ENCODE measurements at regions not wholly inside any gene's neighbourhood (a gene's known extent, or its start where the extent isn't known, plus 50 kb on each side); places are given as distances from the start of the nearest gene placed in this dataset.

DNA sequence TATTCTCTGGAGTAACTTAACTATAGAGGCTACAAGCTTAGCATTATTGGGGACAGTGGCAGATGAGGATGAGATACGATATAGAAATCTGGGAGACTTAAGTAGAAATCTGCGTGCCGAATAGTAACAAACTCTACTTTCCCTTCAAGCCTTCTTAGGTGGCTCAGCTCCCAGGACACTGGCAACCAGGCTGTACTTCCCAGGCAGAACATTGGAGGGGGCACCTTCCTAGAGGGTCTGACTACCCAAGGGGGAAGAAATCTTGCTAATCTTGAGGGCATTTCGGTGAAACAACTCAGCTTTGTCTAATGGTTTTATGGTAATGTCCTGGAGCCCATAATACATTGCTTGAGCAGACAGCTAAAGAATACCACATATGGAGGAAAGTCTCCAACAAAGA, 126.2 kb upstream of the DTNA start:
- Histone ChIP-seq H3K4me1 (ENCODE audit: control insufficient read depth, insufficient read depth, low read length) (no peaks in the 10 kb centered on the region), H3K4me3 (ENCODE audit: low read length) (no peak overlapping the region), H3K27me3 (ENCODE audit: control insufficient read depth, insufficient read depth, low read length) (no peaks in the 10 kb centered on the region), H3K9me3 (ENCODE audit: control insufficient read depth, low read length) (no peaks in the 10 kb centered on the region), H3K36me3 (ENCODE audit: control insufficient read depth, insufficient read depth, low read length) (no peaks in the 10 kb centered on the region), H3K9ac (ENCODE audit: low read length) (no peak overlapping the region)

DNA sequence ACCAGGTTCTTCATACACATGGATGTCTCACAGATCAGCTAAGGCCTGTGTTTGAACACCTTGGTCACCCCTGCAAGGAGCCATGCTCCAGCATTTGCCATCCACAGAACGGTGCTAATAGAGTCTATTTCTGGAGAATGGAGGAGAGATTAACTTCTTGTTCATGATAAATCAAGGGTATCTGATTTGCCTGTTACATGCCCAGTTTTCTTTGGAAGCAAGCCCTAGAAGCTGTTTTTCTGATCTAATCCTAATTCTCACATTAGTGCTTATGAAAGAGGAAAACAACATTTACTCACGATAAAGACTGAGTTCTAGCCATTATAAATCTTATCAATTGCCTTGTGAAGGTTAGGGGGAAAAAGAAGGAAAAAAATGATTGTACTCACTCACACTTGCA, 119.6 kb upstream of the DTNA start:
- H3K36me3 ChIP-seq (ENCODE audit: control insufficient read depth, insufficient read depth, low read length) = no peaks in the 10 kb centered on the region
- H3K4me3 ChIP-seq (ENCODE audit: low read length) = no peak overlapping the region
- H3K9ac ChIP-seq (ENCODE audit: low read length) = no peak overlapping the region
- H3K27me3 ChIP-seq (ENCODE audit: control insufficient read depth, insufficient read depth, low read length) = no peaks in the 10 kb centered on the region
- no peaks in the 10 kb centered on the region for H3K4me1 ChIP-seq (ENCODE audit: control insufficient read depth, insufficient read depth, low read length)
- no peaks in the 10 kb centered on the region for H3K9me3 ChIP-seq (ENCODE audit: control insufficient read depth, low read length)

DNA sequence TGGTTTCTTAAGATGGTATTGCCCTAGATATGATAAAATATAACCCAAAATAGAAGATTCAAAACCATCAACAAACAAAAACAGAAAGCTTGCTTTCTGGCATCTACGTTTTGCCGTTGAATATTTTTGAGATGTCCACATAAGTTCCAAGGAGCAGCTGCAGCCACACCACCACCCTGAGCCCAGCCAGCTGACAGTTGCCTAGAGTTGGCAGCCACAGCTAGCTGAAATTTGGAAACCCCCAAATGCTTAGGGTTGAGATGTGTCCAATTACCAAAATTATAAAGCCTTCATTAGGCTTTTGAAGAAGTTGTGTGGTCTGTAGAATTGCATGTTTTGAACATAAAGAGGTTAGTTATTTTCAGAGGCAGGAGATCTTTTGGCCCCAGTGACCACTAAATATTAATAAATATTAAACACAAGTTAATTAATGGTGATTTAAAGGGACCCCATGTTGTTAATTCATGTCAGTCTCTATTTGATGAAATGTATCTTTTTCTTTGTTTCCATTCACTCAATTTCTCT, 118.1 kb upstream of the DTNA start:
- H3K4me3 ChIP-seq (ENCODE audit: low read length) = no peak overlapping the region
- H3K4me1 ChIP-seq (ENCODE audit: control insufficient read depth, insufficient read depth, low read length) = no peaks in the 10 kb centered on the region
- no peaks in the 10 kb centered on the region for H3K9me3 ChIP-seq (ENCODE audit: control insufficient read depth, low read length)
- no peaks in the 10 kb centered on the region for H3K36me3 ChIP-seq (ENCODE audit: control insufficient read depth, insufficient read depth, low read length)
- no peak overlapping the region for H3K9ac ChIP-seq (ENCODE audit: low read length)
- no peaks in the 10 kb centered on the region for H3K27me3 ChIP-seq (ENCODE audit: control insufficient read depth, insufficient read depth, low read length)

DNA sequence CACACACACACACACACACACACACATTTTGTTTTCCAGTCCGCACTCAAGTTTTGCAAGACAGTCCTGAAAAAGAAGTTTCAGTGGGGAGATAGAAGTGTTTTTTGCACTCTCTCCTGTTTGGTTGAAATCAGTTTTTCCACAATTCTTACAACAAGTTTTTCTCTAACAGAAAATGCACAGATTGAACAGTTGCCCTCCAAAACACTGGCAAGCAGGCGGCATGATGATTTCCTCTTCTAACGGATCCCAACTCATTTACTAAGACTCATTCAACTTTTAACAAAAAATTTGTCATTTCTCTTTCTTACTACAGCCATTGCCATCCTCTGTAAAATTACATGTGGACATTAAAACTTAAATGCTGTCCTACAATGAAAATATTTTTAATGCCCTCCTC, 117.6 kb upstream of the DTNA start:
- Histone ChIP-seq H3K9ac (ENCODE audit: low read length) (no peak overlapping the region), H3K4me1 (ENCODE audit: control insufficient read depth, insufficient read depth, low read length) (no peaks in the 10 kb centered on the region), H3K9me3 (ENCODE audit: control insufficient read depth, low read length) (no peaks in the 10 kb centered on the region), H3K36me3 (ENCODE audit: control insufficient read depth, insufficient read depth, low read length) (no peaks in the 10 kb centered on the region), H3K27me3 (ENCODE audit: control insufficient read depth, insufficient read depth, low read length) (no peaks in the 10 kb centered on the region), H3K4me3 (ENCODE audit: low read length) (no peak overlapping the region)

DNA sequence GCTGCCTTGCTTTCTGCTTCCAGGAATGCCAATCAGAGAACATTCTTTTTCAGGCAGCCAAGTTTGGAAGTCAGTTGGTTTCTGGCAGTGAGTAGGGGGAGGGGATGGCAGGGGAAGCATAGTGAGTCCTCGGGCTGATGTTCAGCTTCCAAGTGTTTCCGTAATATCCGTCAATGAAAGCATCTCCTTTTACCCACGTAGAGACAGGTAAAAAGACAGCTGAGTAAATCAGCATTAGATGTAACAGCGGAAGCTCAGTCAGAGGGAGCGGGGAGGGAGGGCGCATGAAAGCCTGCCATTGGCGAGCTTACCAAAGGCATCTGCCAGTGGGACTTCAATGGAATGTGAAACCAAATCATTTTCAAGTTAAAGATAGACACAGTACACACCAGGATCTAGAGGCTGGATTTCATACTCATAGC, 117.1 kb upstream of the DTNA start:
- H3K4me3 ChIP-seq (ENCODE audit: low read length) = no peak overlapping the region
- no peaks in the 10 kb centered on the region for H3K36me3 ChIP-seq (ENCODE audit: control insufficient read depth, insufficient read depth, low read length)
- H3K9me3 ChIP-seq (ENCODE audit: control insufficient read depth, low read length) = no peaks in the 10 kb centered on the region
- H3K27me3 ChIP-seq (ENCODE audit: control insufficient read depth, insufficient read depth, low read length) = no peaks in the 10 kb centered on the region
- H3K4me1 ChIP-seq (ENCODE audit: control insufficient read depth, insufficient read depth, low read length) = no peaks in the 10 kb centered on the region
- no peak overlapping the region for H3K9ac ChIP-seq (ENCODE audit: low read length)

DNA sequence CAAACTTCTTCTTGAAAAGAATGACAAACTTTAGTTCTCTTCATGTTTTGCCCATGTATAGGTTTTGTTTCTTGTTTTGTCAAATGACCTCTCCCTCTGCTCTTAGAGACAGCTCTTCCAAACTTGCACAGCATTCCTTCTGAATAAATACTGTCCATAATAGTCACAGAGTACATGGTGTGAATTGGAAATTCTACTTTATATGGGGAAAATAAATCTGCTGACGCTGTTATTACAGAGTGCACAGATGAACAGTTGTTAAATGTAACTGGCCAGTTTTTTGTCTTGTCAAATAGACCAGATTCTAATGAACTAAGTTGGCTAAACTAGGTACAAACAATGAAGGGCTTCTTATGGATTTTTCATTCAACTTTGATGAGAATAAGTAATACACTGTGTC, 115.8 kb upstream of the DTNA start:
- no peak overlapping the region for H3K4me3 ChIP-seq (ENCODE audit: low read length)

DNA sequence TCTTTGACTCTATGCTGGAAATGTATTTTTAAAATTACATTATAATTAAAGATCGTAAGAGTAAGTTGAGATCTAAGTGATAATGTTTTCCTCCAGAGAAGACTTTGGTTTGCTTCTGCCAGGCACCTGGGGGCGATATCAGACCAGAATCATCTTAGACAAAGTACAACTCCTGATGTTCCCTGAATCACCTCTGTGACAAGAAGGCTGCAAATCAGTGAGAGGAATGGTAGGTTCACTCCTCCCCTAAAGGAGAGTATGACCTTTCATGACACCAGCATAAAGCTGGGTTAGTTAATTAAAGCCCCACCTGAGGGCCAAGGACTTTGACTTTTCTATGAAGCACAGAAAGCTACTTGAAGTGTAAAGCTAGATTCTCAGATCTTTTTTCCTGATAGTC, 114.4 kb upstream of the DTNA start:
- Histone ChIP-seq H3K9me3 (ENCODE audit: control insufficient read depth, low read length) (no peaks in the 10 kb centered on the region), H3K27me3 (ENCODE audit: control insufficient read depth, insufficient read depth, low read length) (no peaks in the 10 kb centered on the region), H3K4me1 (ENCODE audit: control insufficient read depth, insufficient read depth, low read length) (no peaks in the 10 kb centered on the region), H3K9ac (ENCODE audit: low read length) (no peak overlapping the region), H3K4me3 (ENCODE audit: low read length) (no peak overlapping the region), H3K36me3 (ENCODE audit: control insufficient read depth, insufficient read depth, low read length) (no peaks in the 10 kb centered on the region)

More for the DNA sequence above, 115.8 kb upstream of the DTNA start:
- Histone ChIP-seq H3K27me3 (ENCODE audit: control insufficient read depth, insufficient read depth, low read length) (no peaks in the 10 kb centered on the region), H3K9me3 (ENCODE audit: control insufficient read depth, low read length) (no peaks in the 10 kb centered on the region), H3K36me3 (ENCODE audit: control insufficient read depth, insufficient read depth, low read length) (no peaks in the 10 kb centered on the region), H3K9ac (ENCODE audit: low read length) (no peak overlapping the region), H3K4me1 (ENCODE audit: control insufficient read depth, insufficient read depth, low read length) (no peaks in the 10 kb centered on the region)

DNA sequence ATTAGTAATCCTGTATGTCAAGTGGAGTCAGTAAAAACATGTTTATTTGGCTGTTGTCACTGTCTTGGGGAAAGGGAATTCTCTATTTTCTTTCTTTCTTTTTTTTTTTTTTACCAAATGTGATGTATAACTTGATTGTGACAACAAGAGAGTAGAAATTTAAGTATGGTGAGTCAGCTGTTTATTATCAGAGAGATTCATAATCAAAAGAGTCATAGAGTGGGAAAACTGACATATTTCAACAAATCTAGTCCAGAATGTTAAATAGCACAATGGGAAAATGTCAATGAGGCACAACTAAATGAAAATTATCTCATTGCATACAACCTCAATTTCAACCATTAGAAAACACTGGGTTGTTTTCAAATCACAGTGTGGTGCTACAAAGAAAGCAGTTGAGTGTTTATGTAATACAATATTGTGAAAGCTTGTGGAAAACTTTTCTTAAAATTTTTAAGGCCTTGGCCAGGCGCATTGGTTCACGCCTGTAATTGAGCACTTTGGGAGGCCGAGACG, 111.9 kb upstream of the DTNA start:
- Histone ChIP-seq H3K27me3 (ENCODE audit: control insufficient read depth, insufficient read depth, low read length) (no peaks in the 10 kb centered on the region), H3K4me1 (ENCODE audit: control insufficient read depth, insufficient read depth, low read length) (no peaks in the 10 kb centered on the region), H3K9ac (ENCODE audit: low read length) (no peak overlapping the region), H3K9me3 (ENCODE audit: control insufficient read depth, low read length) (no peaks in the 10 kb centered on the region), H3K36me3 (ENCODE audit: control insufficient read depth, insufficient read depth, low read length) (no peaks in the 10 kb centered on the region), H3K4me3 (ENCODE audit: low read length) (no peak overlapping the region)

DNA sequence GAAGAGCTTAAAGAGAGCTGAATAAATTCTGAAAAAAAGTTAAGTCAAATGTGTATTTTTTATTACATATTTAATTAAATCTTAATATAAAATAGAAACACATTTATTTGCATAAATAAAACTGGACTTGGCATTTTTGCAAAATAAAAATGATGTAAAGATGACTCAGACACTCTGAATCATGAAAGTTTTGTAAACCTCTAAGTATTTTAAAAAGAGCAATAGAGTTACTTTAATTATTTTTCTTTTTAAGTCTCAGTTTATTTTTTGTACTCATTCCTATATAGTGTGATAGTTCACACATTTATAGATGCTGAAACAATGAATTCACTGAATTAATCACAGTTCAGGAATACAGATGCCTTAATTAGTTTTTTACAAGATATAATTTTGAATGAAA, 109.9 kb upstream of the DTNA start:
- H3K27me3 ChIP-seq (ENCODE audit: control insufficient read depth, insufficient read depth, low read length) = no peaks in the 10 kb centered on the region
- no peak overlapping the region for H3K9ac ChIP-seq (ENCODE audit: low read length)
- no peak overlapping the region for H3K4me3 ChIP-seq (ENCODE audit: low read length)
- H3K36me3 ChIP-seq (ENCODE audit: control insufficient read depth, insufficient read depth, low read length) = no peaks in the 10 kb centered on the region
- H3K9me3 ChIP-seq (ENCODE audit: control insufficient read depth, low read length) = no peaks in the 10 kb centered on the region
- H3K4me1 ChIP-seq (ENCODE audit: control insufficient read depth, insufficient read depth, low read length) = no peaks in the 10 kb centered on the region

DNA sequence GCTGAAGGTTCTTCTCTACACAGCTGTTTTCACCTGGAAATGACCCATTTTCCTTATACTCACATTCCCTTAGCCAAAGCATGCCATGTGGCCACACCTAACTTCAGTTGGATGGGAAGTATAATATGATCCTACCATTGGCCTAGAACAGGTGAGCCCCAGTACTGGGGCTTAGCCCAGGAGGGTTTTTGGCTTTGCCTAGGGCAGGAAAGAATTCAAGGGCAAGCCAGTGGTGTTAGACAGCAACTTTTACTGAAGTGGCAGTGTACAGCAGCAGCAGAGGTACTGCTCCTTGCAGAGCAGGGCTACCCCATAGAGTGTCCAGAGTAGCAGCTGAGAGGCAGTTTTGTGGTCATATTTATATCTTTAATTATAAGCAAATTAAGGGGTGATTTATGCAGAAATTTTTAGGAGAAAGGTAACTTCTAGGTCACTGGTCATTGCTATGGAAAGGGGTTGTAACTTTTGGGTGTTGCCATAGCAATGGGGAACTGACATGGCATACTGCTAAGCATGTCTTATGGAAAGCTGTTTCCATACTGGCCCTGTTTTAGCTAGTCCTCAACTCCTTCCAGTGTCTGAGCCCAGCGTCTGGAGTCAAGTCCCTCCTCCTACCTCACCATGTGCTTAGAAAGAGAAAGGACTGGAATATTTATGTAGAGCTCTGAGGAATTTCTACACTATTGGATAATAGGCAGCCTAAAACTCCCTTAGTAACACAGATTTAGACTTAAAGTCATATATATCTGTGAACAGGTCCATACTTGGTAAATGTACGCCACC, 109.0 kb upstream of the DTNA start:
- no peaks in the 10 kb centered on the region for H3K27me3 ChIP-seq (ENCODE audit: control insufficient read depth, insufficient read depth, low read length)
- no peak overlapping the region for H3K9ac ChIP-seq (ENCODE audit: low read length)
- H3K4me3 ChIP-seq (ENCODE audit: low read length) = no peak overlapping the region
- H3K36me3 ChIP-seq (ENCODE audit: control insufficient read depth, insufficient read depth, low read length) = no peaks in the 10 kb centered on the region
- H3K4me1 ChIP-seq (ENCODE audit: control insufficient read depth, insufficient read depth, low read length) = no peaks in the 10 kb centered on the region
- H3K9me3 ChIP-seq (ENCODE audit: control insufficient read depth, low read length) = no peaks in the 10 kb centered on the region

DNA sequence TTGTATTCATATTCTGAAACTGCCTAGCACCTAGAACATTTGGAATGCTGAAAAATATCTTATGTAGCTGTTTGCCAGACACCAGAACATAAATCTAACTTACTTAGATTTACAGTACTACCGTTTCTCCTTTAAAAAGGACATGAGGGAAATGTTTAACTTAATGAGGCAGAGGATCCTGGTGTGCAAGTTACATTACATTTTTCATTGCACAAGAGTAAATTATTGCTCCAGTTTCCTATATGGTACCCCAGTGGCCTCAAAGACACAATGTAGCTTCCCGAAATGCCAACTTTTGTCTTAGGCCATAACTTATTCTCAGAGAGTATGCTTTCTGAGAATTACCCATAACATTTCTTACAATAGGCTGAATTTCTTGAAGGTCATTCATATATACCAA, 105.5 kb upstream of the DTNA start:
- no peaks in the 10 kb centered on the region for H3K36me3 ChIP-seq (ENCODE audit: control insufficient read depth, insufficient read depth, low read length)
- no peak overlapping the region for H3K9ac ChIP-seq (ENCODE audit: low read length)
- H3K9me3 ChIP-seq (ENCODE audit: control insufficient read depth, low read length) = no peaks in the 10 kb centered on the region
- H3K4me3 ChIP-seq (ENCODE audit: low read length) = no peak overlapping the region
- no peaks in the 10 kb centered on the region for H3K4me1 ChIP-seq (ENCODE audit: control insufficient read depth, insufficient read depth, low read length)
- H3K27me3 ChIP-seq (ENCODE audit: control insufficient read depth, insufficient read depth, low read length) = no peaks in the 10 kb centered on the region

DNA sequence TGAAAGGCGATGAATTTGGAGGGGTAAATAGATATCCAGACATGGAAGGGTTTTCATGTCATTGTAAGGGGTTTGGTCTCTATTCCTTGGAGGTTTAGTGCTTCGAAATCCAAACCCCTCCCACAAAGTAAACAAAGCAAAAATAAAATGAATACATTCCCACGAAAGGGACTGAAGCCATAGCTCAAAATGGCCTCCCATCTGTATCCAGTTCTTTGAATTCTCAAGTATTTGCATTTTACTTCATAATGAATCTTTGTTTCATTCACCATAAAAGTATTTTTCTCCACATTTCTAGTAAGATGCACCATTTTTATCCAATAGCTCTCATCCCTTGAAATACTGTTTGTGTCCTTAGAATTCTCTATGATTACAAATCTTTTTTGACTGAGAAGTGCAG, 103.2 kb upstream of the DTNA start:
- H3K9me3 ChIP-seq (ENCODE audit: control insufficient read depth, low read length) = no peaks in the 10 kb centered on the region
- no peaks in the 10 kb centered on the region for H3K36me3 ChIP-seq (ENCODE audit: control insufficient read depth, insufficient read depth, low read length)
- H3K27me3 ChIP-seq (ENCODE audit: control insufficient read depth, insufficient read depth, low read length) = no peaks in the 10 kb centered on the region
- no peak overlapping the region for H3K9ac ChIP-seq (ENCODE audit: low read length)
- no peaks in the 10 kb centered on the region for H3K4me1 ChIP-seq (ENCODE audit: control insufficient read depth, insufficient read depth, low read length)
- no peak overlapping the region for H3K4me3 ChIP-seq (ENCODE audit: low read length)
